Limb (tissue), 2 donors: ENCODE measurements at regions not wholly inside any gene's neighbourhood (a gene's known extent, or its start where the extent isn't known, plus 50 kb on each side); places are given as distances from the start of the nearest gene placed in this dataset.
"Not testable (repeated sequence)": the region's sequence is repeated elsewhere in the genome, so short reads cannot be mapped to it uniquely, and the experiment has no call there.

Experiments used
- DNase-seq, 2 donors: peaks; one replicate each; pipeline ENCODE4 v3.0.0-alpha.2; 2016; ENCODE audit errors: extremely low spot score in 2 of 2

DNA sequence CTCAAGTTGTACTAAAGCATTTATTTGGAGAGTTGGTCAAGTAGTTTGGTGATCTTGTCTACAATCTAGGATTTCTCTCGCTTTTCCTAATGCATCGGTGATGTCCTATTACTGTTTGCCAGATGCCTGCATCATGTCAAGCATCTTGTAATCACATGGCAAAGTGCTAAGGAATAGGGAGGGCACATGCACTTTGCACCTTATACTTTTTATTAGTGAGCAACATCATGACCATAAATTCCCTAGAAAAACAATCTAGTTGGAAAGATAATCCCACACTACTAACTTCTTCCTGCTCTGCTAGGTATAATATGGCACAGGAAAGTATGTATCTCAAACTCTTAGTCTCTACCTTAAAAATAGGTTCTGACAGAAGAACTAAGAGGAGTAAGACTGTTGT, 894.3 kb upstream of the SLITRK1 start:
- no peak for DNase-seq

DNA sequence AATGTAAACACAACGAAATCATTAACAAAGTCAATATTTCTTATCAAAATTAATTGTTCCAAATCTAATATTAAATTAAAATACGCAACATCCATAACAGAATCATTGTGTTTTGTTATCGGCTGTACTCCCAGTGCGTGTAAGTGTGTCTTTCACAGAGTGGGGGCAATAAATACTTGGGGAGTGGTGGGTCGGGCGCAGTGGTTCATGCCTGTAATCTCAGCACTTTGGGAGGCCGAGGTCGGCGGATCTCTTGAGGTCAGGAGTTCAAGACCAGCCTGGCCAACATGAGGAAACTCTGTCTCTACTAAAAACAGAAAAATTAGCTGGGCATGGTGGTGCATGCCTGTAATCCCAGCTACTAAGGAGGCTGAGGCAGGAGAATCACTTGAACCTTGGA, 893.6 kb upstream of the SLITRK1 start:
- not testable (repeated sequence) for DNase-seq

DNA sequence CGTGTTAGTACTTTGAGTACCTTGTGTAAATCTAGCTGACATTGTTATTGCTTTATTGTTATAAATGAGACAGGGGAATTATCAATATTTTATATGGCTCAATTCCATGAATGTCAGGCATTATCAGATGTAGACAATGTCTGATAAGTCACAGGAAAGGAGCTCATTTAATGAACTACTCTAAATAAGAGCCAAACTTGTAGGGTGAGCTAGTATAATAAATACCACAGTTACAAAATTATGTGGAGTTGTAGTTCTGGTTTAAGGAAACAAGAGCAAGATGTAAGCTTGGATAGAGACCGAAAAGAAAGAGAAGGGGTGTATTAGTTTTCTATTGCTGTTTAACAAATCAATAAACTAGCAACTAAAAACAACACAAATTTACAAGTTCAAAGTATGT, 891.8 kb upstream of the SLITRK1 start:
- no peak for DNase-seq

DNA sequence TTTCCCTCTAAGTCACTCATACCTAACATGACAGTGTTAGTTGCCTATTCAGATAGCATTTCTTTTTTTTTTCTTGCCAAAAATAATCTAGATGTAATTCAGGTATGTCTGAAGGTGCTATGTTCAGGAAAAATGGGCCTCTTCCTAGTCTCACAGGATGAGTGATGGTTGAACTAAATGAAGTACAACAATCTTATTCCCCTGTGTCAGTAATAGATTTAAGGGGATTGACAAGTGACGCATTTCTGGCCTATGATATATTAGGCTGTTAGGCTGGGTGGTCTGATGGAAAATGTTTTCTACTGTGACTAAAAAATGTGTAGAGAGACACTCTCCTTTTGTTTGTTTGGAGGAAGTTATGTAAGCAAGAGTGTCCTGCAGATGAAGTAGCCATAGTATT, 878.7 kb upstream of the SLITRK1 start:
- DNase-seq: no peak

DNA sequence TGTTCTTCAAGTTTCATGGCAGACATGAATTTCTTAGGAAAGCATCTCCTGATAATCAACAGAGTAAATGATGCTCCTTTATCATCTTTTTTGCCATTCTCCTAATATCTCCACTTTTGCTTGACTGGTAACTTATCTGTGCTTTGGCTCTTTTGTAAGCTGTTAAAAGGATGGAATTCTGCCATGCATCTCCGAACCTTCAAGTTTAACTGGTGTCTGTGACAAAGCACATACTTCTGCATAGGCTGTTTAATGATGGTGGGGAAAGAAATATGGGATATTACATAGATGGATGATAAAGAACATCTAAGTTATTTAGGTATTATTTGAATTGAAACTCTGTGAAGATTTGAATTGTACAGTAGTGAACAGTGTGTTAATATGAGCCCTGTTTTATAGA, 866.9 kb upstream of the SLITRK1 start:
- no peak for DNase-seq

DNA sequence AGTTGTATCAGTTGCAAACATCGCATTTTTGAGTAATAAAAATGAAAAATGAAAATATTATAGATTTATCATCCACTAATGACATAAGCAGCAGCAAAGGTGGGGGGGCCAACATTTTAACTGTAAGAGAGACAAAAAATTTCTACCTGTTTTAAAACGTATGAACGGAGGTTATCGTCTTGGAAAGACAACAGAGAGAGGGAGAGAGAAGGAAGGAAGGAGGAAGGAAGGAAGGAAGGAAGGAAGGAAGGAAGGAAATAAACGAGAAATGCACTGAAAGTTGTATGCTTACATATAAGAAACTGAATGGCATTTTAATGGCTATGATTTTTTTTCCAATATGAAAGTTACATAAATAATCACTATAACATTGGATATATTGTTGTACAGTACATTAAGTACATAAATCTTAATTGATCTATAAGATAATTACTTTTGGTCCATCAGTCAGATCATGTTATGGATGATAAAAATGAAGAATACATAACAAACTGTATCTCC, 862.8 kb upstream of the SLITRK1 start:
- no peak for DNase-seq

DNA sequence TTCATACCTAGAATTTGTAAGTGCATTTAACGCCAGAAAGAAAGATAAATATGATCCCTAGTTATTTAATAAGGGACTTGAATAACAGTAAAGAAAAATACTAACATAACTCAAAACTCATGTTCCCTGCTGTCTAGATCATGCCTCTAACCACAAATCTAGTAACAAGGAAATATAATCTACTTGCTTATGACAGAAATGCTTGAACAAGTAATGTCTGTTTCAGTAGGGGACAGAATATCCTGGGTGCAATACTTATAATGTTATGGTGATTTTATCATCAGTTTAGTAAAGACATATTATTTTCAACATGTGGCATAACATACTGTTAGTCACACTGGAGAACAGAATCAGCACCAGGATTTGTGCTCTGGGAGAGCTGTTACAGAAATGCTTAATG, 861.9 kb upstream of the SLITRK1 start:
- no peak for DNase-seq

DNA sequence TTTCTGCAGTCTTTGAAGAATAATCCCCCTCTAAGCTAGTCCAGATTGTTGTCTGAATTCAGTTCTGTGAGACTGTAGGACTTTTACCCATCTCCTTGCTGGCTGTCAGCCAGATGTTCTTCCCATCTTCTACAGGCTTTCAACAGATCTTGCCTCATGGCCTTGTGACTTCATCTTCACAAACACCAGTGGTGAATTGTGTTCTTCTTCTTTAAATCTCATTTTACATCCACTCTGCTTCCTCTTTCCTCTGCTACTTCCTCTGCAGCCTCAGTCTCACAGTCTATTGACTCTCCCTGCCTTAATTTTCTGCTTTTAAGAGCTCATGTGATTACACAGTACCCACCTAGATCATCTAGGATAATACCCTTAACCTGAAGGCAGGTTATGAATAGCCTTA, 859.0 kb upstream of the SLITRK1 start:
- DNase-seq: no peak

DNA sequence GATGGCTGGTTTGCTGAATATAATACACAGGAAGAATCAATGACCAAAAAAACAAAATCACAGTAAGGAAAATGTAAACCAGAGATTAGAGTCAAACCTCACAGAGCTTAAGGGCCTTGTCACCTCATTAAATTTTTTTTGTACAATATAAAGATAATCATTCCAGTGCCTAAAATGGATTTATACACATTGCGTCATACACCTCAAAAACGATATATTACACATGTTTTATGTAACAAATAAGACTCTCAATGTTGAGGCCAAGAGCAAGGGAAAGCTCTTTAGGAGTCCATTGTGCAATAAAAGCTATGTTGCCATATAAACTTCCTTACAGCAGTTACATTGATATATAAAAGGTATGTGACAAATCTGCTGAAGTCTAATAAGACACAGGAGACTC, 856.7 kb upstream of the SLITRK1 start:
- DNase-seq: no peak

DNA sequence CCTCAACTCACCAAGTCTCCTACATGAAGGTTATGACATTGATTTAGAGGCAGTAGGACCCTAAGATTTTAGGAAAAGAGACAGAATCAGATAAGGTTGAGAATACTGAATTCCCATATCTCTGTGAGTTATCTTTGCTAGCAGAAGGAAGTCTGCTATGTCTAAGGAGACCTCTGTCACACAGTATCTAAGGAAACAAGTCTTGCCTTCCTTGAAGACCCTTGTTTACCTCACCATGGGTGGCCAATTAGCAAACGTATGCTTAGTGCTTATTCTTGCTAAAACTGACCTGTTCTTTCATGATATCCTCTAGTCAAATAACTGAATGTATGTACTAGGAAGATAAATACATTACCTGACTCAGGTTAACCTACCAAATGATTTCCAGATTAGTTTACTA, 855.4 kb upstream of the SLITRK1 start:
- no peak for DNase-seq

DNA sequence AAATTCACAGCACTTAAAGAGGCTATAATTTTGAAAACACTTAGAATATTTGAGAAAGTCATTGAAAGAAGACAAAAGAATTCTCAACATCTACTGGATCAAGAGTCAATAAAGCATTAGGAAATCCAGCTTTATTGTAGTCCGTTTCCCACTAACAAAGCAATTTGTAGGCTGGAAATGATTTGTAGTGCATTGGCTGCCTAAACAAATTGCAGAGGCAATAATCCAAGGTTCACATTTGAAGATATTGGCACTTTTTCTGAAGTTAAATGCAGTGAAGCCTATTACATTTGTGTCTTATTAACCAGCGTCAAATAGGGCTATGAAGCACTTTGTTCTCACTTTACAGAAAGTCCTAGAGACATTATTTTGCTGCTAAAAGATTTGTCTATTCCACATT, 848.1 kb upstream of the SLITRK1 start:
- DNase-seq: no peak

DNA sequence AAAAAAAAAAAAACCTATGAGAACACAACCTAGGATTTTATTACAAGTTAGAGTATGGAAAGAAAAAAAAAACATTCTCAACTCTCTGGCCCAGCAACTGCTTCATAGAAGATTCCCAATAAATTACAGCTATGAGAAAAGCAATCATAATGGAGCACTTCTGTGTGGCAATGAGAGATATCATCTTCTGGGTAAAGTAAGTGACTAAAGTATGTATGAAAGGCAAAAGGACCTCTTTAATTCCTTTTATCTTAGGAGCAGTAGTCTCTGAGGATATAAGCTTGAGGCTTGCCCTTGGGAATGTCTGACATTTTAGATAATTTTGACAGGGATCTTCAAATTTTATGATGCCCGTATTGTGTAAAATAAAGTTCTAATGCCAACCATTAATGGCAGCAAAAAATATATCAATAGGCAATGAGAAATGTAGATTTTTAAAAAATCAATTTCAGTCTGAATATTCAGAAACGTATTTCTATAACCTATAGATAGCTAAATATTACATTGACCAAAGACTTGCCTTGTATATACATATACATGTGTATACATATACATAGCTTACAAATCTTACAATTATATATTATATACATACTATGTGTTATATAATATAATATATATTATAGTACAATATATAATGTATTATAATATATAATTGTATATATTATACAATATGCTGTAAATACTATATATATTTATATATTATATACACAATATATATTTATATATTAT, 823.9 kb upstream of the SLITRK1 start:
- no peak for DNase-seq

DNA sequence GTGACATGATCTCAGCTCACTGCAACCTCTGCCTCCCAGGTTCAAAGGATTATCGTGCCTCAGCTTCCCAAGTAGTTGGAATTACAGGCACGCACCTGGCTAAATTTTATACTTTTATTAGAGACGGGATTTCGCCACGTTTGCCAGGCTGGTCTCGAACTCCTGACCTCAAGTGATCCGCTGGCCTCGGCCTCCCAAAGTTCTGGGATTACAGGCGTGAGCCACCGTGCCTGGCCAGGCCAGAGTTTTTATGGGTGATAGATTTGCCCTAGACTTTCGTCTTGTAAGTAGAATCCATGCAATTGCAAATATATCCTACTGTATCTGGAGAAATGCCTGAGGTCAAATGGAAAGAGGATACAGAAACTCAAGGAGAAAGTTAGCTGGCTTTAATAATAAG, 819.9 kb upstream of the SLITRK1 start:
- DNase-seq: no peak

DNA sequence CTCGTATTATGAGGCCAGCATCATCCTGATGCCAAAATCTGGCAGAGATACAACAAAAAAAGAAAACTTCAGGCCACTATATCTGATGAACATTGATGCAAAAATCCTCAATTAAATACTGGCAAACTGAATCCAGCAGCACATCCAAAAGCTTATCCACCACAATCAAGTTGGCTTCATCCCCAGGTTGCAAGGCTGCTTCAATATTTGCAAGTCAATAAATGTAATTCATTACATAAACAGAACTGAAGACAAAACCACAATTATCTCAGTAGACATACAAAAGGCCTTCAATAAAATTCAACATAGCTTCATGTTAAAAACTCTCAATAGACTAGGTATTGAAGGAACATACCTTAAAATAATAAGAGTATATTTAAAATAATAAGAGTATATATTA, 815.3 kb upstream of the SLITRK1 start:
- DNase-seq: not testable (repeated sequence)

DNA sequence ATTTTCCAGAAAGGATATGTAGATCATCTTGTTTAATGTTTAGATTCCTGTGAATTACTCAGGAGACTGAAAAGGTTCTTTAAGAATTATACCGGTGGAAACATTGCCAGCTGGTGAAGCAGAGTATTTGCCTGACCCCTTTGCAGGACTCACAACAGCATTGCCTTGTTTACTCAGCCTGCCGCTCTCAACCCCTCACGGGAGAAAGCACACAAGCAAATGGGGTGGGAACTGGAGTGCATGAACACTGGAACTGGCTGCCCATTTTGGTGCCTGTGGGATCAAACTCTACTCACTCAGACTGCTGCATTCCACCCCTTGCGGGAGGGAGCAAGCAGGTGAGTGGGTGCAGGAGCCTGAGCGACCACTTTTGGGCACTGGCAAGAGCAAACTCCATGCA, 804.7 kb upstream of the SLITRK1 start:
- no peak for DNase-seq

DNA sequence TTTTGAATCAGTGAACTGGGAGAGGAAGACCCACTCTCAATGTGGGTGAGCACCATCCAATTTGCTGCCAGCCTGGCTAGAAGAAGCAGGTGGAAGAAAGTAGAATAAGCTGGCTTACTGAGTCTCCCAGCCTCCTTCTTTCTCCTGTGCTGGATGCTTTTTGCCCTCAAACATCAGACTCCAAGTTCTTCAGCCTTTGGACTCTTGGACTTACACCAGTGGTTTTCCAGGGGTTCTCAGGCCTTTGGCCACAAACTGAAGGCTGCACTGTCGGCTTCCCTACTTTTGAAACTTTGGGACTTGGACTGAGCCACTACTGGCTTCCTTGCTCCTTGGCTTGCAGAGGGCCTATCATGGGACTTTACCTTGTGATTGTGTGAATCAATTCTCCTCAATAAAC, 804.2 kb upstream of the SLITRK1 start:
- no peak for DNase-seq

DNA sequence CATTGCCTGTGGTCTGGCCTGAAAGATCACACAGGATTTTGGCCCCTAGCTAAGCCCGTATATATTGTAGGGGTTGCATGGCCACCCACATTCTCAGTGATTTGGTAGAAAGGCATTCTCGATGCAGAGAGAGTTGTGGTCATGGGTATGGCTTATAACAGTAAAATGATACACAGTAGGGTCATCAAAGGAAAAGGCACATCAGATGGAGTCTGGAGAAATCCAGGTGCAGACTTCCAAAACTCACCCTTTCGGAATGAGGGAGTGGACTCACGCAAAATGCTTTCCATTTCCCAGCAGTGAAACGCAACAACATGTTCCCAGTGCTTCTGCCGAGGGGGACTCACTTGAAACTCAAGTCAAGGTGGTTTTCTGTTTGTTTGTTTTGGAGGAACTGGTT, 802.5 kb upstream of the SLITRK1 start:
- DNase-seq: no peak

DNA sequence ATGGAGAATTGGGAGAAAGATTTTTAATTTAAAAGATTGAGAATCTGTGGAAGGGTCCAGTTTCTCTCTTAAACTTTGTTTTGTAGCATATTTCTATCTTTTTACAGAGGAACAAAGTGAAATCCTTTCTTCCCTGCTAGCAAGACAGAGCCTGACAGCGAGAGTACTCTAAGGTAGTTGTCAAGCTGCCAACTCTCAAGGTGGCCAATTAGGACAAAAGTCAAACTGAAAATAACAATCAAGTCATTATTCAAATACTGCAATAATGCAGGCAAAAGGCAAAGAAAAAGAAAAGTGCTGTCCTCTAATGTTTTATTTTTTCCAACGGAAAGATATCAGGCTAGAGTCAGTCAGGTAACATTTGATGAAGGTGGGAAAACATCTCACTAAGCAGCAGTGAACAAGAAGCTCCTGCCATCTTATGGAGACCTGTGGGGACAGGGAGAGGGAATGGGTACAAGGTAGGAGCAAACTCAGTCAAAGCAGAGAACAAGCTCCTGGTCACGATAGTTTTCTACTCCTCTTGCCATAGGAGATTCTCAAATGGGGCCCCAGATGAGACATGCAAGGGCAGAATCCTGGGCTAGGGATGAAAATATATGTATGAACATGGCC, 801.9 kb upstream of the SLITRK1 start:
- DNase-seq: no peak

DNA sequence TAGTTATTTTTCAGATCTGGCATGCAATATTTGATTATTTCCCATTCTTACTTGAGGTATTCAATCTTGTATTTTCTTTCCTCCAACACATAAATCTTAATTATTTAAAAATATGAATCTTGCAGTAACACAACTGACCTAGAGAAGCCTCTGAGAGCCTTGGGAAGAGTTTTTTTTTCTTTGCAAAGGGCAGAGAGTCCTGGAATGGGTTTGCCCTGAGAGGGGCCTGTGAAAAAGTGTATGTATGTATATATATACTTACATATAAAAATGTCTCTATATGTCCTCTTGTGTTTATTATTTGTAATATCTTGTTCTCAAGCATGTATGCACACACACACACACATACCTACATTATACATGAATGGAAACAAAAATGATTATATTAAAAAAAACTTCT, 801.2 kb upstream of the SLITRK1 start:
- no peak for DNase-seq

DNA sequence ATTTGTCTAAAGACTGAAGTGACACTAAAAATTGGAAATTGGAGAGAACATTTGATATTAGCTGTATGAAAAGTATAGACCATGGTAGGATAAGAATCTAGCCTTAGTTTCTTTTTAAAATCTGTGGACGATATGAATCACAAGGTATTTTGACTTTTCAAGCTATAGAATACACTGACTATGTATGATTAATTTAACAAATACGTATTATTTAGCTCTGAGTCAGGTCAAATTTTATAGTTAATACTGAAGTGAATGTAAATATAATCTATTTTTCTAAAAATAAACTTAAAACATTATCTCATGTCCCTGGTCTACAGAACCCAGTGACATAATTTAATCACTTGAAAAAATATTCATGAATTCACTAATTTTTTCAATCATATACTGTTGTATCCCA, 795.6 kb upstream of the SLITRK1 start:
- DNase-seq: no peak

DNA sequence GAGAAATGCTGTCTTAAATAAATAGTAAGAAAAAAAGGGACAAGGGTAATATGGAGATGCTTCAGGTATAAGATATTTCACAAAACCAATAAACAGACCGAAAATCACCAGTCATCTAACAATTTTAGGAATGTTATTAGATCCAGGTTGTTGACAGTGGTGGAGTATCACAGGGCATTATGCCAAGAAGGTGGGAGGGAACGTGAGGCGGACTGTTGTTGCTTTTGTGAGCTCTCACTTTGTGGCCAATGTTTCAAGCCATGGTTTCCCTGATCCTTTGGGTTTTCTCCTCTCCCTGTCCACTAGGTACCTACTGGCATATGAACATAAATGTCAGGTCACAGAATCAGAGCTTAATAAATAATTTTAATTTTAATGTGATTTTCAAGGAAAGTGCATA, 790.3 kb upstream of the SLITRK1 start:
- DNase-seq: no peak

DNA sequence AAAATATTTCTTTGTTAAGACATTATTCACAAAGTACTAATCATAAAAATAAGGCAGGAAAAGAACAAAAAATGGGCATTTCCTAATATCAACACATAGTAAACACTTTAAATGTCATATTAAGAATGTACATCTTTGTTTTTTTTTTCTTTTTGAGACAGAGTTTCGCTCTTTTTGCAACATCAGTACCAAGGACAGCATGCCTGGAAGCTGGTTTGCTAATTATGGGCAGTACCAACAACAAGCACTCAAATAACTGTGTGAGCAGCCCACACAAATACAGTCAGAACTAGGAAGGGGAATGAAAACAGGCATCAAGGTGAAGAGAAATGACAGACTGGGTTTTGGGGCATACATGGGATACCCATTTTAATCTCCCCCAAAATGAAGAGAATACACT, 788.0 kb upstream of the SLITRK1 start:
- DNase-seq: no peak

DNA sequence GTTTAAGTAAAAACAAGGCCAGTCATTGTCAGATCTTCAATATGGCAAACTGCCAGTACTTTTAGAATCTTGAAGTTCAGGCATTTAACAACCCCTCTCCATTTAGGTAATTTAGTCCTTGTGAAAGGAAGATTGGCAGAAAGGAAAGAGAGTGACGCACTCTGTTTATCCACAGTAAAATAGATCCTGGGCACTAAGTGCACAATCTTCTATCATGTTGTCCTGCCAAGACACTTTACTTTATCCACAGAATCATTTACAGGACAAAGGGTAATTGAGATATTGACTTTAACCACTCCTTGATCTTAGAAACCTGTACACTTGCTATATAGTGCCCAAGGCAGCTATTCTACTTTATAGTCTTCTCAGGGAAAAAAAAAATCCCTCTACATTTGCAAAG, 786.4 kb upstream of the SLITRK1 start:
- no peak for DNase-seq
